H9 (cell line): ENCODE measurements at regions not wholly inside any gene's neighbourhood (a gene's known extent, or its start where the extent isn't known, plus 50 kb on each side); places are given as distances from the start of the nearest gene placed in this dataset.

Experiments
- DNase-seq: peaks from one replicate; pipeline ENCODE4 v3.0.0-alpha.2; 2017
- H2AFZ ChIP-seq: one replicate; pipeline ENCODE4 v1.6.1; 2013; ENCODE audit warnings: mild to moderate bottlenecking, low read length, control low read depth, moderate library complexity
- H2AK5ac ChIP-seq: 2 replicates; pipeline ENCODE4 v1.6.1; 2013; ENCODE audit warnings: low read length, control low read depth, mixed read lengths; ENCODE audit not compliant: insufficient read length
- H2BK120ac ChIP-seq: one replicate; pipeline ENCODE4 v1.6.1; 2013; ENCODE audit warnings: low read depth, mild to moderate bottlenecking, low read length, control low read depth, inconsistent platforms; ENCODE audit not compliant: poor library complexity, severe bottlenecking
- H2BK12ac ChIP-seq: 2 replicates; pipeline ENCODE4 v1.6.1; 2013; ENCODE audit warnings: low read length, control low read depth, mixed read lengths, low read depth; ENCODE audit not compliant: insufficient read length
- H2BK15ac ChIP-seq: 2 replicates; pipeline ENCODE4 v1.6.1; 2013; ENCODE audit warnings: low read depth, low read length, control low read depth
- H2BK20ac ChIP-seq: one replicate; pipeline ENCODE4 v1.6.1; 2013; ENCODE audit warnings: low read depth, mild to moderate bottlenecking, low read length, control low read depth, inconsistent platforms; ENCODE audit not compliant: poor library complexity, severe bottlenecking
- H2BK5ac ChIP-seq: 2 replicates; pipeline ENCODE4 v1.6.1; 2013; ENCODE audit warnings: low read length, control low read depth, mixed read lengths; ENCODE audit not compliant: insufficient read length
- H3K14ac ChIP-seq: 2 replicates; pipeline ENCODE4 v1.6.1; 2013; ENCODE audit warnings: low read length, control low read depth; ENCODE audit not compliant: insufficient read depth
- H3K18ac ChIP-seq: 2 replicates; pipeline ENCODE4 v1.6.1; 2013; ENCODE audit warnings: low read depth, mild to moderate bottlenecking, mixed read lengths, low read length, control low read depth; ENCODE audit not compliant: insufficient read length
- H3K23ac ChIP-seq: 2 replicates; pipeline ENCODE4 v1.6.1; 2013; ENCODE audit warnings: low read length, control low read depth, mixed read lengths, low read depth; ENCODE audit not compliant: insufficient read length
- H3K23me2 ChIP-seq: 2 replicates; pipeline ENCODE4 v1.6.1; 2013; ENCODE audit warnings: low read depth, mild to moderate bottlenecking, mixed read lengths, low read length, control low read depth; ENCODE audit not compliant: insufficient read length, poor library complexity, severe bottlenecking
- H3K27ac ChIP-seq: 2 replicates; pipeline ENCODE4 v1.5.1; 2013; ENCODE audit warnings: low read length, control low read depth, mixed read lengths, low read depth; ENCODE audit not compliant: insufficient read length
- H3K27me3 ChIP-seq: 2 replicates; pipeline ENCODE4 v1.6.1; 2013; ENCODE audit warnings: low read length, control low read depth, inconsistent platforms; ENCODE audit not compliant: insufficient read depth
- H3K4ac ChIP-seq: 2 replicates; pipeline ENCODE4 v1.6.1; 2013; ENCODE audit warnings: low read depth, mild to moderate bottlenecking, control low read depth, inconsistent platforms, low read length, moderate library complexity
- H3K4me1 ChIP-seq: 2 replicates; pipeline ENCODE4 v1.6.1; 2013; ENCODE audit warnings: low read length, control low read depth, inconsistent platforms; ENCODE audit not compliant: insufficient read depth
- H3K4me2 ChIP-seq: 2 replicates; pipeline ENCODE4 v1.6.1; 2013; ENCODE audit warnings: low read length, control low read depth, mixed read lengths; ENCODE audit not compliant: insufficient read length, insufficient read depth
- H3K56ac ChIP-seq: 2 replicates; pipeline ENCODE4 v1.6.1; 2013; ENCODE audit warnings: low read depth, mild to moderate bottlenecking, mixed read lengths, low read length, control low read depth; ENCODE audit not compliant: insufficient read length
- H3K79me1 ChIP-seq: 2 replicates; pipeline ENCODE4 v1.6.1; 2013; ENCODE audit warnings: low read depth, mild to moderate bottlenecking, moderate library complexity, low read length, control low read depth, inconsistent platforms; ENCODE audit not compliant: insufficient read depth, poor library complexity, severe bottlenecking
- H3K79me2 ChIP-seq: 2 replicates; pipeline ENCODE4 v1.6.1; 2013; ENCODE audit warnings: low read length, control low read depth, inconsistent platforms; ENCODE audit not compliant: insufficient read depth
- H3K9ac ChIP-seq: 2 replicates; pipeline ENCODE4 v1.6.1; 2013; ENCODE audit warnings: low read length, control low read depth, mixed read lengths; ENCODE audit not compliant: insufficient read length; ENCODE audit errors: extremely low read depth
- H3K9me3 ChIP-seq: one replicate; pipeline ENCODE4 v1.6.1; 2013; ENCODE audit warnings: low read depth, low read length, inconsistent platforms; ENCODE audit not compliant: control insufficient read depth
- H3T11ph ChIP-seq: one replicate; pipeline ENCODE4 v1.6.1; 2013; ENCODE audit warnings: mild to moderate bottlenecking, low read length, control low read depth, inconsistent platforms
- H4K20me1 ChIP-seq: one replicate; pipeline ENCODE4 v1.6.1; 2013; ENCODE audit not compliant: control insufficient read depth, insufficient read length, insufficient read depth
- H4K5ac ChIP-seq: 2 replicates; pipeline ENCODE4 v1.6.1; 2013; ENCODE audit warnings: low read depth, mild to moderate bottlenecking, mixed read lengths, low read length, control low read depth; ENCODE audit not compliant: insufficient read length
- H4K8ac ChIP-seq: replicated peaks from 2 replicates; pipeline ENCODE4 v1.6.1; 2013; ENCODE audit warnings: low read length, control low read depth, mixed read lengths, low read depth; ENCODE audit not compliant: insufficient read length
- H4K91ac ChIP-seq: 2 replicates; pipeline ENCODE4 v1.6.1; 2013; ENCODE audit warnings: low read depth, mild to moderate bottlenecking, moderate library complexity, mixed read lengths, low read length, control low read depth; ENCODE audit not compliant: insufficient read length
- H3K27ac Mint-ChIP-seq, 3 experiments: 2 replicates in 2 of 3; 3 replicates in 1 of 3; pipeline ENCODE4 v1.8.0; 2020 to 2021; ENCODE audit warnings: mixed read lengths in 3 of 3, mild to moderate bottlenecking in 1 of 3, moderate library complexity in 1 of 3
- H3K27me3 Mint-ChIP-seq: 2 replicates; pipeline ENCODE4 v1.8.0; 2021; ENCODE audit warnings: low read depth, mild to moderate bottlenecking, moderate library complexity, mixed read lengths
- H3K36me3 Mint-ChIP-seq, 3 experiments: 2 replicates in 2 of 3; 3 replicates in 1 of 3; pipeline ENCODE4 v1.8.0; 2020 to 2021; ENCODE audit warnings: low read depth in 3 of 3, mixed read lengths in 3 of 3; ENCODE audit not compliant: insufficient read depth in 1 of 3
- H3K4me1 Mint-ChIP-seq, 2 experiments: 2 replicates each; pipeline ENCODE4 v1.8.0; 2020; ENCODE audit warnings: mixed read lengths in 2 of 2
- H3K4me3 Mint-ChIP-seq, 2 experiments: 2 replicates in 1 of 2; 3 replicates in 1 of 2; pipeline ENCODE4 v1.8.0; 2020 to 2021; ENCODE audit warnings: mild to moderate bottlenecking in 2 of 2, mixed read lengths in 2 of 2, moderate library complexity in 1 of 2
- H3K9me3 Mint-ChIP-seq, 2 experiments: 2 replicates in 1 of 2; 3 replicates in 1 of 2; pipeline ENCODE4 v1.8.0; 2020; ENCODE audit warnings: mild to moderate bottlenecking in 2 of 2, mixed read lengths in 2 of 2, moderate library complexity in 1 of 2
- WGBS: extraction: QIAGEN DNeasy Blood & Tissue Kit; methylation state at CpG from one replicate; pipeline ENCODE4 v1.1.7; 2013; ENCODE audit warnings: missing lambda C conversion rate, low lambda C conversion rate, mixed read lengths; ENCODE audit not compliant: insufficient read length; ENCODE audit errors: extremely low coverage; 5-methylcytosine and 5-hydroxymethylcytosine counted together
- TF ChIP-seq, protein P1 (sequence below): fragments of 200-600 bp; sonication (generic); conservative IDR thresholded peaks from 3 replicates; pipeline ENCODE4 v1.8.0; 2021; ENCODE audit warnings: antibody characterized with exemption, mild to moderate bottlenecking

DNA sequence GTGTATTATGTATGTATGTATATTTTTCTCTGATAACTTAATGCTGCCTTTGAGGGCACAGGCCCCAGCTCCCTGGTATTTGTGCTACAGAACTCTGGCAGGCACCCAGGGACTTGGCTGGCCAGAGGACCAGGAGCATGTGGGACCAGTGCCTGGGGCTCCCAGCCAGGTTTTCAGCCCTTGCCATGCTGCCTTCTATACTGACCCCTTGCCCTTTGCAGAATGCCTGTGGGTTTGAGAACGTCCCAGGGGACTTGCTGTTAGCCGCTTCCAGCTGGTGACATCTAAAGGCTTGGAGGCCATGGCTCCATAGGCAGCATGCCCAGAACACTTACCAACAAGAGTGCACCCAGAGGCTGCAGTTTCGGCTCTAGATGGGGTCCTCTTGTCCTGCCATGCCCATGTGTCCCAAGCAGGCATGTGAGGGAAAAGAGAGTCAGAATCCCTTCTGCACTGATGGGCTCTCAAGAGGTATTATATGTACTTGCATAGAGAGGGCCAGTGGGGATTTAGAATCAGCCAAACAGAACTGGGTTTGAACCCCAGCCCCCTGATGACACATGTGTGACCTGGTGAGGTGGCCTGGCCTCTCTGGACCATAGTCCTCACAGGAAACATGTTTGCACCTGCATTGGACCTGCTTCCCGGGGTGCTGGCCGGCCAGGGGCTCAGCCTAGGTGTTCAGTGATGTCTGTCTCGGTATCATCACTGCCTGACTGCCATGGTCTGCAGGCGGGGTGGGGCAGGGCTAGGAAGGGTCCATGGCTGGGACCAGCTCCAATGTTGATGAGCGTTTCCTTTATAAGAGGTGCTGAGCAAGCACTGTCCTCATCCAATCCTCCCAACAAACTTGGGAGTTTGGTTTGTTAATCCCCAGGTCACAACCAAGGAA, 119.2 kb upstream of the FHL2 start:
- no peak overlapping the region for H4K5ac ChIP-seq
- no peaks in the 10 kb centered on the region for H3K9me3 Mint-ChIP-seq
- H3K79me2 ChIP-seq, result no peaks in the 10 kb centered on the region
- TF ChIP-seq, protein P1, sequence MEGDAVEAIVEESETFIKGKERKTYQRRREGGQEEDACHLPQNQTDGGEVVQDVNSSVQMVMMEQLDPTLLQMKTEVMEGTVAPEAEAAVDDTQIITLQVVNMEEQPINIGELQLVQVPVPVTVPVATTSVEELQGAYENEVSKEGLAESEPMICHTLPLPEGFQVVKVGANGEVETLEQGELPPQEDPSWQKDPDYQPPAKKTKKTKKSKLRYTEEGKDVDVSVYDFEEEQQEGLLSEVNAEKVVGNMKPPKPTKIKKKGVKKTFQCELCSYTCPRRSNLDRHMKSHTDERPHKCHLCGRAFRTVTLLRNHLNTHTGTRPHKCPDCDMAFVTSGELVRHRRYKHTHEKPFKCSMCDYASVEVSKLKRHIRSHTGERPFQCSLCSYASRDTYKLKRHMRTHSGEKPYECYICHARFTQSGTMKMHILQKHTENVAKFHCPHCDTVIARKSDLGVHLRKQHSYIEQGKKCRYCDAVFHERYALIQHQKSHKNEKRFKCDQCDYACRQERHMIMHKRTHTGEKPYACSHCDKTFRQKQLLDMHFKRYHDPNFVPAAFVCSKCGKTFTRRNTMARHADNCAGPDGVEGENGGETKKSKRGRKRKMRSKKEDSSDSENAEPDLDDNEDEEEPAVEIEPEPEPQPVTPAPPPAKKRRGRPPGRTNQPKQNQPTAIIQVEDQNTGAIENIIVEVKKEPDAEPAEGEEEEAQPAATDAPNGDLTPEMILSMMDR, result no peak
- H3K23me2 ChIP-seq, result no peaks in the 10 kb centered on the region
- H3K23ac ChIP-seq, result no peak overlapping the region
- no peak overlapping the region for H3K27ac Mint-ChIP-seq
- WGBS, result no CpG with 5 or more reads among the region's 8 CpGs
- H2AFZ ChIP-seq, result no peak overlapping the region
- H3K4me1 Mint-ChIP-seq, result no peaks in the 10 kb centered on the region
- H3K27me3 ChIP-seq, result no peaks in the 10 kb centered on the region; the same call in 1 of the 2 replicates
- H2BK5ac ChIP-seq, result no peak overlapping the region
- H3K56ac ChIP-seq, result no peak overlapping the region
- no peak overlapping the region for H4K91ac ChIP-seq
- H4K8ac ChIP-seq, result no peak overlapping the region
- no peak overlapping the region for H3K4ac ChIP-seq
- H2BK120ac ChIP-seq, result no peak overlapping the region
- H3K36me3 Mint-ChIP-seq, result no peaks in the 10 kb centered on the region
- no peak overlapping the region for H2BK15ac ChIP-seq
- no peak overlapping the region for H3K4me3 Mint-ChIP-seq
- H4K20me1 ChIP-seq, result no peaks in the 10 kb centered on the region
- H3K18ac ChIP-seq, result no peak overlapping the region
- H3K4me1 ChIP-seq, result no peaks in the 10 kb centered on the region
- no peak overlapping the region for H3T11ph ChIP-seq
- no peak overlapping the region for H3K4me2 ChIP-seq
- H2AK5ac ChIP-seq, result no peak overlapping the region
- no peak overlapping the region for H3K27ac ChIP-seq
- H3K9ac ChIP-seq, result no peak overlapping the region
- H3K9me3 ChIP-seq, result no peaks in the 10 kb centered on the region
- no peaks in the 10 kb centered on the region for H3K79me1 ChIP-seq
- no peak for DNase-seq
- no peak overlapping the region for H2BK12ac ChIP-seq
- peaks cover 4% of the 10 kb centered on the region; the same call in 1 of the 2 replicates for H3K27me3 Mint-ChIP-seq
- no peak overlapping the region for H2BK20ac ChIP-seq
- H3K14ac ChIP-seq, result no peak overlapping the region
